ENCODE measurements at regions not wholly inside any gene's neighbourhood (a gene's known extent, or its start where the extent isn't known, plus 50 kb on each side); places are given as distances from the start of the nearest gene placed in this dataset.

DNA sequence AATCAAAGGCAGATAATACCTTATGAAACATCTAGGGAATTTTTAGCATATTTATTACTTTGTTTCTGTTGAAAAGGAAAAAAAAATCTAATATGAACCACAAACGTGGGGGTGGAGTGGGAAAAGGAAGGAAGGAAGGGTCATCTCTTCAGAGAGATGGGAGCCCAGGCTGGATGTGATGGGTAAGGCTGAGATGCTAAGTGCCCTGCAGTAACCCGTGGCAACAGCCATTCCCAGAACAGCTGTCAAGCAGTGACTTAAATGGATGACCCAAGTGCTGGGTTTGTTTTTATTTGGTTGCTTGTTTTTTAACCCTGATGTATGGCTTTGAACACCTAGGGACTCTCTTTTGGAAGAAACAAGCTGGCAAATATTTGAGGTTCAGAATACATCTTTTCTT, 50.7 kb upstream of the KLF7 start:
- intact Hi-C loops (cut with DNase I; ENCODE audit: low total_unique reads): no loop called here
- no peak overlapping the region for H3K4me3 ChIP-seq (ENCODE audit: low read depth, poor library complexity, severe bottlenecking)
- WGBS, 2 donors: 40 to 46% methylated on average over 2 of the region's 2 CpGs
- TF ChIP-seq, protein P1, sequence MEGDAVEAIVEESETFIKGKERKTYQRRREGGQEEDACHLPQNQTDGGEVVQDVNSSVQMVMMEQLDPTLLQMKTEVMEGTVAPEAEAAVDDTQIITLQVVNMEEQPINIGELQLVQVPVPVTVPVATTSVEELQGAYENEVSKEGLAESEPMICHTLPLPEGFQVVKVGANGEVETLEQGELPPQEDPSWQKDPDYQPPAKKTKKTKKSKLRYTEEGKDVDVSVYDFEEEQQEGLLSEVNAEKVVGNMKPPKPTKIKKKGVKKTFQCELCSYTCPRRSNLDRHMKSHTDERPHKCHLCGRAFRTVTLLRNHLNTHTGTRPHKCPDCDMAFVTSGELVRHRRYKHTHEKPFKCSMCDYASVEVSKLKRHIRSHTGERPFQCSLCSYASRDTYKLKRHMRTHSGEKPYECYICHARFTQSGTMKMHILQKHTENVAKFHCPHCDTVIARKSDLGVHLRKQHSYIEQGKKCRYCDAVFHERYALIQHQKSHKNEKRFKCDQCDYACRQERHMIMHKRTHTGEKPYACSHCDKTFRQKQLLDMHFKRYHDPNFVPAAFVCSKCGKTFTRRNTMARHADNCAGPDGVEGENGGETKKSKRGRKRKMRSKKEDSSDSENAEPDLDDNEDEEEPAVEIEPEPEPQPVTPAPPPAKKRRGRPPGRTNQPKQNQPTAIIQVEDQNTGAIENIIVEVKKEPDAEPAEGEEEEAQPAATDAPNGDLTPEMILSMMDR (IDR thresholded peaks at IDR 0.05): no peak
- no peak for TF ChIP-seq POLR2A (IDR thresholded peaks at IDR 0.05)
- no peak for DNase-seq (ENCODE audit: low spot score in 2 of 2)

DNA sequence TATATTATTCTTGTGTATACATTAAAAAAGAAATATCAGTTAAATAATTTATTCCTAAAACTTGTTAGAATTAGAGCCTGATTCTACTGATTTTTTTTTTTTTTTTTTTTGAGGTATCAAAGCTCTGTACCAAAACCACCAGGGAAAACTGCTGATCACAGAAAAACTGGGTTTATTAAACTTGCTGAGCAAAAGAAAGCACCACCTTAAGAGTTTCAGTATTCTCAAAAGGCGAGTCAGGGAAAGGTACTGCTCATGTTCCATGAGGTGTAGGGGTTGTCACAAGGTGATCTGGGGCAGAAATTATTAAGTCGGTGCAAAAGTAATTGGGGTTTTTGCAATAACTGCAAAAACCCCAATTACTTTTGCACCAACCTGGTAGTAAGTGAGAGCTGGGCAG, 51.7 kb upstream of the KLF7 start:
- DNase-seq (ENCODE audit: low spot score in 2 of 2): no peak
- H3K4me3 ChIP-seq (ENCODE audit: low read depth, poor library complexity, severe bottlenecking): no peak overlapping the region
- TF ChIP-seq POLR2A (IDR thresholded peaks at IDR 0.05): no peak
- TF ChIP-seq, protein P1 (IDR thresholded peaks at IDR 0.05): no peak
- 89 to 93% methylated on average over 2 of the region's 2 CpGs for WGBS, 2 donors
- intact Hi-C loops (cut with DNase I; ENCODE audit: low total_unique reads): no loop called here

DNA sequence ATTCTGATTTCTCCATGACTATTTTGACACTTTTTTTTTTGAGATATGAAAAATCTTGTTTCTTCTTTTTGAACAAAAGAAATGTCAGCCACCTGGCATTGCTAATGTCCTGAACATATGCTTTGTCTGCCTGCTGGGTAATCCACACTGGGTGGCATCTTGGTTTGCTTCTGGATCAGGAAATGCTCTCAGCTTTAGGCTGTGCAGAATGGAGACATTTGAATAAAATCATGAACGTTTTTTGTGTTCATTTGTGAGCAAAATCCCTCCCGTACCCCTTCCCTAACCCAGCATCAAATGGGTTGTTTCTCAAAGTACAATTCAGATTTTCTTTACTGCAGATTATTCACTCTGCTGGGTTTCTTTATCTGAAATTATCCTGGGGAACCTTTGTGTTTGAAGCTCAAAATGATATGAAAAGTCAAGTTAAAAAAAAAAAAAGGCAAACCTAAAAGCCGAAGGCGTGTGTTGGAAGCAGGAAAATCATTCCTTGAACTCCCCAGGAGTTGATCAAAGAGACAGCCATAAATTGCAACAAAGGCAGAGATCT, 53.4 kb upstream of the KLF7 start:
- intact Hi-C loops (cut with DNase I; ENCODE audit: low total_unique reads): no loop called here
- H3K4me3 ChIP-seq (ENCODE audit: low read depth, poor library complexity, severe bottlenecking): no peak overlapping the region
- 45 to 46% methylated on average over 4 of the region's 4 CpGs for WGBS, 2 donors
- DNase-seq (ENCODE audit: low spot score in 2 of 2): no peak
- no peak for TF ChIP-seq POLR2A (IDR thresholded peaks at IDR 0.05)
- TF ChIP-seq, protein P1 (IDR thresholded peaks at IDR 0.05): no peak

DNA sequence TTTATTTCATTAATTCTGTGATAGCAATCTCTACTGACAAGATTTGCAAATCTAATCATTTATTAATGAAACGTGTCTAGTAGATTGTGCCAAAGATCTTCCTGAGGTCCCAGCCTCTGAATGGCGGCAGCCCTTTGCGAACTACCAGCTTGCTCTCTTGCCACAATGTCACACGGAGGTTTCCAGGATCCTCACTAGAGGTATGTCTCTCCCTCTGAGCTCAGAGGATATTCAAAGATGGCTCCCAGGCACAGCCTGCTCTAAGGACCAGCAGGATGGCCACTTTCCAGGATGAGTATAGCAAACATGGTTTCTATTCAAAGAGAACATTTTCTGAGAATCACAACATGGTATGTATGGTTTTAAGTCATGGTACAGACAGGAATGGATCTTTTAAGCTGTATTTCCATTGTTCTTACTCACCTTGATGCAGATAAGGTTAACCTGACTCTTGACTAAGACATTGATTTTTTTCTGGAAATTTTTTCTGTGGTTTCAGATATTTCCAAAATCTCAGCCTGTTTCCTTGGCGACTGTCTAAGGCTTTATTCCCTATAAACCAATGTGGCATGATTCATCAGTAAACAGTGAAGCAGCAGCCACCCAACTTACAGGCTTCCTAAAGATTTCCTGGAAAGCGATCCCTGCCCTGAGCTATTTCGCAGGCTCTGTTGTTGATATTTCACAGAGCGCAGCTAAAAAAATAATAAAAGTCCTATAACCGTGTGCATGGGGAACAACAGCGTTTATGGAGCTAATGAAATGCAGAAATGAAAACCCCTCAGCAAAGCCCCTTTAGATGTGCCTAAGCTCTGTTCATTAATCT, 54.1 kb upstream of the KLF7 start:
- no peak for TF ChIP-seq POLR2A (IDR thresholded peaks at IDR 0.05)
- TF ChIP-seq, protein P1 (IDR thresholded peaks at IDR 0.05): no peak
- 26 to 29% methylated on average over 10 of the region's 10 CpGs for WGBS, 2 donors
- no peak overlapping the region for H3K4me3 ChIP-seq (ENCODE audit: low read depth, poor library complexity, severe bottlenecking)
- DNase-seq (ENCODE audit: low spot score in 2 of 2): no peak
- intact Hi-C loops (cut with DNase I; ENCODE audit: low total_unique reads): no loop called here

DNA sequence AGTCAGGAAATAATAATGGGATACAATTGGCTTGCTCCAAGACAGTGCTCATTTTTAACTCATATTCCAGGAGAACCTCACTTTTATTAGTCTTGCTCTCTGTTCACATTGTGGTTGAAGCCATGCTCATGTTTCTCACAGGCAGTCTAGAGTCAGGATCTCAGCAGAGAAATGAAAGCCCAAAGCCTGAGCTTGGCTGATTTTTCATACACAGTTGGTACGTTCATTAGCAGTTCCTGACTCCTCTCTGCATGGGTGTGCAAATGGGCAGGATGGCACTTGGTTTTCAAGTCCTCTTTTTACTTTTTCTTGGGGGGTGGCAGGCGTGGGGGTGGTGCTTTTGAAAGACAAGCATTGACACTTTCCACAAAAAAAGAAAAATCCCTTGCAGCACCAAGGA, 56.0 kb upstream of the KLF7 start:
- no peak for DNase-seq (ENCODE audit: low spot score in 2 of 2)
- WGBS, 2 donors: 63 to 65% methylated on average over 2 of the region's 2 CpGs
- H3K4me3 ChIP-seq (ENCODE audit: low read depth, poor library complexity, severe bottlenecking): no peak overlapping the region
- TF ChIP-seq, protein P1 (IDR thresholded peaks at IDR 0.05): no peak
- TF ChIP-seq POLR2A (IDR thresholded peaks at IDR 0.05): no peak
- intact Hi-C loops (cut with DNase I; ENCODE audit: low total_unique reads): no loop called here

Measured in lower leg skin (tissue), 4 donors.